ENCODE measurements at regions not wholly inside any gene's neighbourhood (a gene's known extent, or its start where the extent isn't known, plus 50 kb on each side); places are given as distances from the start of the nearest gene placed in this dataset.

DNA sequence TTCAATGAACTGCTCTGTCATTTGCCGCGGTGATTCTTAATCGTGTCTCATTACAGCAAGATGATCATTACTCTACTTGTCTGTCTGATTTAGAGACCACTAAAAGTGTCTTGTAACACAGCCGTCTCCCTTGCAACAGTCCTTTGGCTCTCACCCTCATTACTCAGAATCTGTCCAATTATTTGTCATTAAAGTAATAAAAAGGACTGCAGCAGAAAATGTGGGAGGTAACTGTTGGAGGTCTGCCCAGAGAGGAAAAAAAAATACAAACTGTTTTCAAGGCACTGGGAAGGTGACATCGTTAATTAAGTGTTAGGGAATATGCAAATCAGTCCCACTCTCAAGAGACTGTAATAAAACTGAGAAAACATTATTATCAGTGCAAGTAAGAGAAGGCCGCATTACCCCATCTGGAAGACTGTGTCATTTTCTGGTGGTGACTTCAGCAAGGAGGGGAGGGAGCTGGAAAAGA, 281.0 kb downstream of the RASEF start:
- Histone ChIP-seq H3K9ac (ENCODE audit: insufficient read depth, low read length) (no peak overlapping the region), H2AFZ (ENCODE audit: low read length) (no peak overlapping the region), H3K27me3 (ENCODE audit: control insufficient read depth, insufficient read depth, low read length) (no peaks in the 10 kb centered on the region), H3K79me2 (ENCODE audit: control insufficient read depth, insufficient read depth, low read length) (no peaks in the 10 kb centered on the region), H3K36me3 (ENCODE audit: control insufficient read depth, insufficient read depth, low read length) (no peaks in the 10 kb centered on the region), H3K9me3 (ENCODE audit: control insufficient read depth, insufficient read depth, low read depth, low read length) (no peaks in the 10 kb centered on the region), H3K4me3 (replicated peaks in 1 of 4; ENCODE audit: control extremely low read depth in 1 of 4, insufficient read depth in 1 of 4, low read depth in 3 of 4, low read length in 4 of 4) (no peak overlapping the region), H3K27ac (ENCODE audit: insufficient read depth, low read length) (no peak overlapping the region), H3K4me1 (ENCODE audit: control insufficient read depth, extremely low read depth, insufficient read depth, low read length) (no peaks in the 10 kb centered on the region), H4K20me1 (ENCODE audit: control insufficient read depth, extremely low read depth, insufficient read depth, low read length) (no peaks in the 10 kb centered on the region), H3K4me2 (ENCODE audit: extremely low read depth, insufficient read depth, low read length) (no peak overlapping the region)
- DNase-seq (ENCODE audit: low read depth in 2 of 2), result peak in 1 of 2 donors; percentile 26
- no peak for TF ChIP-seq EZH2 (IDR thresholded peaks at IDR 0.05; ENCODE audit: low read length, missing control alignments)
- TF ChIP-seq, protein P1, sequence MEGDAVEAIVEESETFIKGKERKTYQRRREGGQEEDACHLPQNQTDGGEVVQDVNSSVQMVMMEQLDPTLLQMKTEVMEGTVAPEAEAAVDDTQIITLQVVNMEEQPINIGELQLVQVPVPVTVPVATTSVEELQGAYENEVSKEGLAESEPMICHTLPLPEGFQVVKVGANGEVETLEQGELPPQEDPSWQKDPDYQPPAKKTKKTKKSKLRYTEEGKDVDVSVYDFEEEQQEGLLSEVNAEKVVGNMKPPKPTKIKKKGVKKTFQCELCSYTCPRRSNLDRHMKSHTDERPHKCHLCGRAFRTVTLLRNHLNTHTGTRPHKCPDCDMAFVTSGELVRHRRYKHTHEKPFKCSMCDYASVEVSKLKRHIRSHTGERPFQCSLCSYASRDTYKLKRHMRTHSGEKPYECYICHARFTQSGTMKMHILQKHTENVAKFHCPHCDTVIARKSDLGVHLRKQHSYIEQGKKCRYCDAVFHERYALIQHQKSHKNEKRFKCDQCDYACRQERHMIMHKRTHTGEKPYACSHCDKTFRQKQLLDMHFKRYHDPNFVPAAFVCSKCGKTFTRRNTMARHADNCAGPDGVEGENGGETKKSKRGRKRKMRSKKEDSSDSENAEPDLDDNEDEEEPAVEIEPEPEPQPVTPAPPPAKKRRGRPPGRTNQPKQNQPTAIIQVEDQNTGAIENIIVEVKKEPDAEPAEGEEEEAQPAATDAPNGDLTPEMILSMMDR (conservative IDR thresholded peaks at IDR 0.05 in 1 of 2, IDR thresholded peaks at IDR 0.05 in 1 of 2; ENCODE audit: low read depth in 1 of 2, low read length in 2 of 2), result no peak

DNA sequence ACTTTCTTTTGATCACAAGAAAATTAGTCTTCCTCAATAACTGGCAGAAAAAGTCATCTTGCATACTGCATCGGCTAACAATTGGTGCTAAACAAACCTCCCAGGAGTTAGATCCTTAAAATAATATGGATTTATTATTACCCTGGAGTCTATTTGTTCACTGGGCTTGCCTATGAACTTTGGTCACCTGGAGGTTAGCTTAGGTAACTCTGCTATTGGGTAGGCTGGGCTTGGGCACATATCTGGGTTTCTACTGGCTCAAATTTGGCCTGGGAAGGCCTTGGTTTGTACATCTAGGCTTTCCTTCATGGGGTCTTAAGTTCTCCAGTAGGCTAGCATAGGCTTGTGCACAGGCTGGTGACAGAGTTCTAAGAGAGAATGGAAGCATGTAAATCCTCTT, 279.9 kb downstream of the RASEF start:
- H3K79me2 ChIP-seq (ENCODE audit: control insufficient read depth, insufficient read depth, low read length), result no peaks in the 10 kb centered on the region
- no peaks in the 10 kb centered on the region for H3K27me3 ChIP-seq (ENCODE audit: control insufficient read depth, insufficient read depth, low read length)
- no peaks in the 10 kb centered on the region for H3K4me1 ChIP-seq (ENCODE audit: control insufficient read depth, extremely low read depth, insufficient read depth, low read length)
- H3K9me3 ChIP-seq (ENCODE audit: control insufficient read depth, insufficient read depth, low read depth, low read length), result no peaks in the 10 kb centered on the region
- no peak overlapping the region for H3K27ac ChIP-seq (ENCODE audit: insufficient read depth, low read length)
- H3K4me3 ChIP-seq (replicated peaks in 1 of 4; ENCODE audit: control extremely low read depth in 1 of 4, insufficient read depth in 1 of 4, low read depth in 3 of 4, low read length in 4 of 4), result no peak overlapping the region
- no peaks in the 10 kb centered on the region for H3K36me3 ChIP-seq (ENCODE audit: control insufficient read depth, insufficient read depth, low read length)
- H3K4me2 ChIP-seq (ENCODE audit: extremely low read depth, insufficient read depth, low read length), result no peak overlapping the region
- H4K20me1 ChIP-seq (ENCODE audit: control insufficient read depth, extremely low read depth, insufficient read depth, low read length), result no peaks in the 10 kb centered on the region
- DNase-seq (ENCODE audit: low read depth in 2 of 2), result no peak
- H2AFZ ChIP-seq (ENCODE audit: low read length), result no peak overlapping the region
- no peak overlapping the region for H3K9ac ChIP-seq (ENCODE audit: insufficient read depth, low read length)
- TF ChIP-seq EZH2 (IDR thresholded peaks at IDR 0.05; ENCODE audit: low read length, missing control alignments), result no peak
- TF ChIP-seq, protein P1 (conservative IDR thresholded peaks at IDR 0.05 in 1 of 2, IDR thresholded peaks at IDR 0.05 in 1 of 2; ENCODE audit: low read depth in 1 of 2, low read length in 2 of 2), result no peak

DNA sequence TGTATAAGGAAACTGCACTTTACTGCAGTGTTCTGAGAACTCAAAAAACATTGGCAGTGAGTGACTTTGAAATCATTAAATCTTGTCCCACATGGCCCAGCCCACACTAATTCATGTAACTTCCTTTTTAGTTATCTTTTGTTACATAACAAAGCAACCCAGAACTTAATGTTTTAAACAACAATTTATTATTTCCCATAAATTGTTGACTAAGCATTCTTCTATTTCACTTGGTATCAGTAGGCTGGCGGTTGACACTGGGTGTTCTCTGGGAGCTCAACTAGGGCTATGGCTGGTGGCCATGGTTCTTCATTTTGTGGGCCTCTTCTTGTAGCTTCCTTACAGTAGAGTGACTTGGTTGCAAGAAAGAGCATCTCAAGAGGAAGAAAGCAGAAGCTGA, 278.4 kb downstream of the RASEF start:
- Histone ChIP-seq H2AFZ (ENCODE audit: low read length) (no peak overlapping the region), H3K4me3 (replicated peaks in 1 of 4; ENCODE audit: control extremely low read depth in 1 of 4, insufficient read depth in 1 of 4, low read depth in 3 of 4, low read length in 4 of 4) (no peak overlapping the region), H3K4me2 (ENCODE audit: extremely low read depth, insufficient read depth, low read length) (no peak overlapping the region), H3K27me3 (ENCODE audit: control insufficient read depth, insufficient read depth, low read length) (no peaks in the 10 kb centered on the region), H3K9me3 (ENCODE audit: control insufficient read depth, insufficient read depth, low read depth, low read length) (no peaks in the 10 kb centered on the region), H3K27ac (ENCODE audit: insufficient read depth, low read length) (no peak overlapping the region), H4K20me1 (ENCODE audit: control insufficient read depth, extremely low read depth, insufficient read depth, low read length) (no peaks in the 10 kb centered on the region), H3K36me3 (ENCODE audit: control insufficient read depth, insufficient read depth, low read length) (no peaks in the 10 kb centered on the region), H3K79me2 (ENCODE audit: control insufficient read depth, insufficient read depth, low read length) (no peaks in the 10 kb centered on the region), H3K9ac (ENCODE audit: insufficient read depth, low read length) (no peak overlapping the region), H3K4me1 (ENCODE audit: control insufficient read depth, extremely low read depth, insufficient read depth, low read length) (no peaks in the 10 kb centered on the region)
- no peak for DNase-seq (ENCODE audit: low read depth in 2 of 2)
- TF ChIP-seq, protein P1 (conservative IDR thresholded peaks at IDR 0.05 in 1 of 2, IDR thresholded peaks at IDR 0.05 in 1 of 2; ENCODE audit: low read depth in 1 of 2, low read length in 2 of 2), result no peak
- TF ChIP-seq EZH2 (IDR thresholded peaks at IDR 0.05; ENCODE audit: low read length, missing control alignments), result no peak
